B cell (primary cell): ENCODE measurements at regions not wholly inside any gene's neighbourhood (a gene's known extent, or its start where the extent isn't known, plus 50 kb on each side); places are given as distances from the start of the nearest gene placed in this dataset.

ENCODE experiments used
- CTCF ChIP-seq: fragments of 200-600 bp; IDR thresholded peaks from one replicate; pipeline ENCODE4 v1.8.0; 2022; ENCODE audit warnings: antibody characterized with exemption, mild to moderate bottlenecking
- EZH2 ChIP-seq: IDR thresholded peaks from 2 replicates; pipeline ENCODE4 v1.6.1; 2012; ENCODE audit warnings: borderline replicate concordance, low read depth, mild to moderate bottlenecking, moderate library complexity, low read length; ENCODE audit not compliant: insufficient read depth, poor library complexity, severe bottlenecking

- TF ChIP-seq CTCF: no peak
- no peak for TF ChIP-seq EZH2
These were observed 67.5 kb upstream of the CXCL13 start for GRCh38 chr4:77538144-77538543.
